Epithelial cell of esophagus (primary cell): ENCODE measurements at regions not wholly inside any gene's neighbourhood (a gene's known extent, or its start where the extent isn't known, plus 50 kb on each side); places are given as distances from the start of the nearest gene placed in this dataset.

Experiments
- DNase-seq: peaks from one replicate; pipeline ENCODE4 v3.0.0; 2010; ENCODE audit warnings: low read depth
- H3K4me3 ChIP-seq: 2 replicates; pipeline ENCODE4 v1.5.1; 2011; ENCODE audit warnings: mild to moderate bottlenecking, low read length, control low read depth
- TF ChIP-seq, protein P1 (sequence below): IDR thresholded peaks from 2 replicates; pipeline ENCODE4 v1.5.1; 2011; ENCODE audit warnings: low read depth, mild to moderate bottlenecking, low read length, control low read depth, inconsistent platforms; ENCODE audit not compliant: insufficient read depth; ENCODE audit errors: missing control alignments

DNA sequence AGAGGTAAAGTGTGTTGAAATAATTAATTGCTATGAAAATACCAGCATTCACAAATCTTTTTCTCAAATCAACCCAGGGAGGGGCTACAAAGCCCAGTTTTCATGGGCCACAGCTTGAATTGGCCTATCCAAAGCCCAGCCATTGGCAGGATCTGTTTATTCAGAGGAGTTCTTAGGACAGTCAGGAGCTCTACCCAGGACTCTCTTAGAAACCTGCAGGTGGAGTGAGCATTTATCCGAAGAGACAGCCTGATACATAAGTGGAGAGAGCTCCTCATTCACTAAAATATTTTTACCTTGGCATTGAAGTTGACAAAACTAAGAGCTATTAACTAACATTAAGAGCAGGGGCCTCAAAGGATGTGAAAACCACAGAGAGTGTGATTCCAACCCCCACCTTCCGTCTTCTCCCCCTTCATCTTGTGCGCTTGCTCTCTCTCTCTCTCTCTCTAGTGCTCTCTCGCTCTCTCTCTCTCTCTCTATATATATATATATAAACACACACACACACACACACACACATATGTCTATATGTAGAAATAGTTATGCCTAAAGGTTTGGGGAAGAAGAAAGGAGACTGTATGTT, 315.5 kb downstream of the SNAPC1 start:
- TF ChIP-seq, protein P1, sequence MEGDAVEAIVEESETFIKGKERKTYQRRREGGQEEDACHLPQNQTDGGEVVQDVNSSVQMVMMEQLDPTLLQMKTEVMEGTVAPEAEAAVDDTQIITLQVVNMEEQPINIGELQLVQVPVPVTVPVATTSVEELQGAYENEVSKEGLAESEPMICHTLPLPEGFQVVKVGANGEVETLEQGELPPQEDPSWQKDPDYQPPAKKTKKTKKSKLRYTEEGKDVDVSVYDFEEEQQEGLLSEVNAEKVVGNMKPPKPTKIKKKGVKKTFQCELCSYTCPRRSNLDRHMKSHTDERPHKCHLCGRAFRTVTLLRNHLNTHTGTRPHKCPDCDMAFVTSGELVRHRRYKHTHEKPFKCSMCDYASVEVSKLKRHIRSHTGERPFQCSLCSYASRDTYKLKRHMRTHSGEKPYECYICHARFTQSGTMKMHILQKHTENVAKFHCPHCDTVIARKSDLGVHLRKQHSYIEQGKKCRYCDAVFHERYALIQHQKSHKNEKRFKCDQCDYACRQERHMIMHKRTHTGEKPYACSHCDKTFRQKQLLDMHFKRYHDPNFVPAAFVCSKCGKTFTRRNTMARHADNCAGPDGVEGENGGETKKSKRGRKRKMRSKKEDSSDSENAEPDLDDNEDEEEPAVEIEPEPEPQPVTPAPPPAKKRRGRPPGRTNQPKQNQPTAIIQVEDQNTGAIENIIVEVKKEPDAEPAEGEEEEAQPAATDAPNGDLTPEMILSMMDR = no peak
- H3K4me3 ChIP-seq = no peak overlapping the region
- DNase-seq = no peak

- H3K4me3 ChIP-seq = no peak overlapping the region
- DNase-seq = no peak
- TF ChIP-seq, protein P1 = no peak
Measured at GRCh38 chr14:62079038-62079437, 316.8 kb downstream of the SNAPC1 start.

DNA sequence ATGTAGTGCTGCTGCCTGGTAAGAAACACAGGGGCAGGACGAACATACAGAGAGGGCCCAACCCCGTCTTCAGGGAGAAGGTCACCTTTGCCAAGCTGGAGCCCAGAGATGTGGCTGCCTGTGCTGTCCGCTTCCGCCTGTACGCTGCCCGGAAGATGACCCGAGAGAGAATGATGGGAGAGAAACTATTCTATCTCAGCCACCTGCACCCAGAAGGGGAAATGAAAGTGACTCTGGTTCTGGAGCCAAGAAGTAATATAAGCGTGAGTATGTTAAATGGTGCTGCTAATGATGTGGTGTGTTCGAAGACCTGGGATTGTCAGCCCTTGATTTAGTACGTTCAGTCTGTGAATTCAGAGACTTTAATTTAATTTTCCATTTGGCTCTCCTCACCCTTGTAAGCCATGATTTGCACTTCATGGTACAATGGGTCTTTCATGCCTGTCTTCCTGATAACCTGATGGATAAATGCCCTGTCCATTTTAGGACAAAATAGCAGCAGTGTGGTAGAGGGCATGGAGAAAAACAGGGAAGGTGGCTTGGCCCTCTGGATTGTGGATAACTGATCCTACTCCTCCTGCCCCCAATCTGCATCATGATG, 318.9 kb downstream of the SNAPC1 start:
- no peak overlapping the region for H3K4me3 ChIP-seq
- TF ChIP-seq, protein P1 = no peak
- DNase-seq = no peak

- DNase-seq = no peak
- TF ChIP-seq, protein P1 = no peak
Measured at GRCh38 chr14:62081951-62082350, 319.7 kb downstream of the SNAPC1 start.

DNA sequence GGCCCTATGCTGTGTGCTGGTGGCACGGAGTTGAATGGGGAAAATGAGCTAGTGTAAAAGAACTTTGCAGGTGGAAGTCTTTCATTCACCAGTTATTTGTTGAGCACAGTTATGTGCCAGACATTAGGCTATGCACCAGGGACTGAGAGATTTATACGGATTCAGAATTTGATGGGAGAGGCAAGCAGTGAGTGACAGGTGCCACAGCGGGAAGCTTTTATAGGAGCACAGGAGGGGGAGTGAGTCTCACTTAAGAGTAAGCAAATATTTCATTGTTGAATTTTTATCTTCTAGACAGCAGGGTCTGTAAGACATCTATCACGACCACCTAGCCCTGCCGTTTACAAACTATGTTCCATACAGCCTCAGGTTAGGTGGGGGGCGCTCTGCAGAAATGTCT, 320.6 kb downstream of the SNAPC1 start:
- no peak overlapping the region for H3K4me3 ChIP-seq
- DNase-seq = no peak
- TF ChIP-seq, protein P1 = no peak

More at GRCh38 chr14:62081951-62082350, 319.7 kb downstream of the SNAPC1 start:
- H3K4me3 ChIP-seq = no peak overlapping the region

DNA sequence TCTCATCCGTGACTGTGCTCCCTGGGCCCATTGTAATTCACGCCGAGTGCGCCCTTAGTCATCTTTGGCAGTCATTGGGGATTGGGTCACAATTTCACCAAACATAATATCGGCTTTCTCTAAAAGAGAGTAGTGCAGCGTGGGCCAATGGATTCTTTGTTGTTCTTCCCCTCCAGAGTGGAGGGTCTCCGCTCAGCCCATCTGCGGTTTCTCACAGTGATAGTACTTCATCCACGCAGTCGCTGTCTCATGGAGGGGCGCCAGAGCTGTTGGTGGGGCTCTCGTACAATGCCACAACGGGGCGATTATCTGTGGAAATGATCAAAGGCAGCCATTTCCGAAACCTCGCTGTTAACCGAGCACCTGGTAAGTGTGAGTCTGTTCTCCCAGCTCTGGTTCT, 321.8 kb downstream of the SNAPC1 start:
- no peak for DNase-seq
- TF ChIP-seq, protein P1 = no peak
- no peak overlapping the region for H3K4me3 ChIP-seq

DNA sequence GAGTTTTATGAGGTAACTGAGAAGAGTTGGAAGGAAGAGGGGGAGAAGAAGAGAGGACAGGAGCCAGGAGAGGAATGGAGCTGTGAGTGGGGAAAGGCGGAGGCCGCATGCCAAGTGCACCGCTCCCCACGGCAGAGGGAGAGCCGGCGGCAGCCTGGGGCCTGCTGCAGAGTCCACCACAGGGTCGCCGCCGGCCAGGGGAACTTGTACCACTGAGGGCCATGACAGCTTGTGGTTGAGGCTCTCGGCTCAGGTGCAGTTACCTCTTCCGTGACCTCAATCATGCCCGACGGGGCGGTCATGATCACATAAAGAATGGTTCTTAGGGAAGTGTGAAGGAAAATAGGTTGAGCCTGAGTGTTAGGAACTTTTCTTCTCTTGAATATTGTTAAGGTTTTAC, 325.0 kb downstream of the SNAPC1 start:
- TF ChIP-seq, protein P1 = no peak
- no peak for DNase-seq
- no peak overlapping the region for H3K4me3 ChIP-seq
